Neuronal stem cell (in vitro differentiated cells): ENCODE measurements at regions not wholly inside any gene's neighbourhood (a gene's known extent, or its start where the extent isn't known, plus 50 kb on each side); places are given as distances from the start of the nearest gene placed in this dataset.

Experiments used
- DNase-seq: peaks from one replicate; pipeline ENCODE4 v3.0.0-alpha.2; 2013; ENCODE audit warnings: low spot score
- H2AFZ ChIP-seq: one replicate; pipeline ENCODE4 v1.6.1; 2013; ENCODE audit warnings: mild to moderate bottlenecking, low read length, inconsistent platforms
- H2AK5ac ChIP-seq: 2 replicates; pipeline ENCODE4 v1.6.1; 2013; ENCODE audit warnings: low read depth, mild to moderate bottlenecking, inconsistent platforms, low read length, moderate library complexity, mixed read lengths
- H2BK120ac ChIP-seq: 2 replicates; pipeline ENCODE4 v1.6.1; 2013; ENCODE audit warnings: low read depth, mild to moderate bottlenecking, inconsistent platforms, low read length, moderate library complexity, mixed read lengths
- H2BK12ac ChIP-seq: one replicate; pipeline ENCODE4 v1.6.1; 2013; ENCODE audit warnings: low read length, inconsistent platforms
- H2BK15ac ChIP-seq: 2 replicates; pipeline ENCODE4 v1.6.1; 2013; ENCODE audit warnings: mild to moderate bottlenecking, low read length, inconsistent platforms, mixed read lengths
- H2BK5ac ChIP-seq: one replicate; pipeline ENCODE4 v1.6.1; 2013; ENCODE audit warnings: inconsistent platforms, mild to moderate bottlenecking, low read length, moderate library complexity
- H3K14ac ChIP-seq: one replicate; pipeline ENCODE4 v1.6.1; 2013; ENCODE audit warnings: low read length, inconsistent platforms
- H3K18ac ChIP-seq: 2 replicates; pipeline ENCODE4 v1.6.1; 2013; ENCODE audit warnings: low read length, inconsistent platforms
- H3K23ac ChIP-seq: 2 replicates; pipeline ENCODE4 v1.6.1; 2013; ENCODE audit warnings: low read depth, mild to moderate bottlenecking, mixed read lengths, low read length, inconsistent platforms; ENCODE audit not compliant: poor library complexity
- H3K27ac ChIP-seq: replicated peaks from 3 replicates; pipeline ENCODE4 v1.5.1; 2013; ENCODE audit warnings: low read length, inconsistent platforms
- H3K27me3 ChIP-seq, 3 experiments: 2 replicates each; pipeline ENCODE4 v1.6.1; 2013; ENCODE audit warnings: low read length in 3 of 3, mild to moderate bottlenecking in 2 of 3, inconsistent platforms in 1 of 3, low read depth in 1 of 3, mixed read lengths in 1 of 3, moderate library complexity in 1 of 3; ENCODE audit not compliant: control insufficient read depth in 3 of 3, insufficient read depth in 3 of 3
- H3K36me3 ChIP-seq, 2 donors: replicated peaks in 1 of 2; 2 replicates each; pipeline ENCODE4 v1.6.1; 2013; ENCODE audit warnings: low read length in 2 of 2; ENCODE audit not compliant: control insufficient read depth in 2 of 2, insufficient read depth in 2 of 2
- H3K4ac ChIP-seq: 2 replicates; pipeline ENCODE4 v1.6.1; 2013; ENCODE audit warnings: inconsistent platforms, mild to moderate bottlenecking, low read length, moderate library complexity
- H3K4me1 ChIP-seq, 2 donors: 1 replicate in 1 of 2; 2 replicates in 1 of 2; pipeline ENCODE4 v1.6.1; 2013; ENCODE audit warnings: low read length in 2 of 2, low read depth in 1 of 2; ENCODE audit not compliant: control insufficient read depth in 2 of 2, insufficient read depth in 1 of 2
- H3K4me2 ChIP-seq: one replicate; pipeline ENCODE4 v1.6.1; 2013; ENCODE audit warnings: mild to moderate bottlenecking, low read length, inconsistent platforms; ENCODE audit not compliant: insufficient read depth, poor library complexity, severe bottlenecking
- H3K4me3 ChIP-seq, 2 donors: 2 replicates each; pipeline ENCODE4 v1.5.1; 2013; ENCODE audit warnings: low read length in 2 of 2, mild to moderate bottlenecking in 2 of 2, inconsistent platforms in 1 of 2, moderate library complexity in 1 of 2
- H3K79me1 ChIP-seq: one replicate; pipeline ENCODE4 v1.6.1; 2013; ENCODE audit warnings: low read depth, mild to moderate bottlenecking, inconsistent platforms, low read length, moderate library complexity
- H3K9ac ChIP-seq: one replicate; pipeline ENCODE4 v1.6.1; 2013; ENCODE audit warnings: mild to moderate bottlenecking, low read depth, low read length, inconsistent platforms; ENCODE audit not compliant: poor library complexity
- H3K9me3 ChIP-seq, 2 donors: replicated peaks in 1 of 2; 2 replicates each; pipeline versions ENCODE3 to v1.6.1; 2013; ENCODE audit warnings: low read length in 2 of 2, mild to moderate bottlenecking in 2 of 2, inconsistent platforms in 1 of 2, low read depth in 1 of 2, mixed read lengths in 1 of 2, moderate library complexity in 1 of 2; ENCODE audit not compliant: control insufficient read depth in 2 of 2, insufficient read depth in 1 of 2
- H4K8ac ChIP-seq: one replicate; pipeline ENCODE4 v1.6.1; 2013; ENCODE audit warnings: low read depth, mild to moderate bottlenecking, inconsistent platforms, low read length, moderate library complexity
- H4K91ac ChIP-seq: one replicate; pipeline ENCODE4 v1.6.1; 2013; ENCODE audit warnings: low read length, low read depth, mild to moderate bottlenecking, inconsistent platforms; ENCODE audit not compliant: poor library complexity
- WGBS, 2 donors: extraction: QIAGEN DNeasy Blood & Tissue Kit; methylation state at CpG; one replicate each; pipeline ENCODE4 v1.1.7; 2013; ENCODE audit warnings: missing lambda C conversion rate in 2 of 2, mixed read lengths in 1 of 2; ENCODE audit not compliant: insufficient read length in 2 of 2, insufficient replicate concordance in 1 of 2; ENCODE audit errors: extremely low coverage in 2 of 2; 5-methylcytosine and 5-hydroxymethylcytosine counted together

DNA sequence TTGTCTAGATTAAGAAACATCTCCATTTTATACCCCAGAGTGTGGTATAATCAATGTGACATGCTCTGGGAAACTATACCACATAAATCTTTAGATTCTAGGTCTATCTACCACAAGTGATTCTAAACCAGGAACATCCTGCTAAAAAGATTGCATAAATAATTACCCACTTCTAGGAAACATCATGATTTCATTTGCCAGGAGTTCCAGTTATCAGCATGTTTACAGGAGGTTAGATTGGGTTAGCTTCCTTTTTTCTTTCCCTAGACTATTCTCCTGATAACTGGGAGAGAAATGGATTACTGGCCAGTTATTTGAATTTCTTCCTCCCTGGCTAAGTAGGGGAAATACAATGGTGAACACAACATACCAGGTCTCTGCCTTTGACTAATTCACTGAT is 230.3 kb upstream of the BOD1L1 start:
- no peaks in the 10 kb centered on the region for H3K27me3 ChIP-seq
- no peak overlapping the region for H2AK5ac ChIP-seq
- H4K91ac ChIP-seq: no peak overlapping the region
- H3K4ac ChIP-seq: no peak overlapping the region
- H3K9ac ChIP-seq: no peak overlapping the region
- H3K4me1 ChIP-seq: peaks cover 0 to 11% of the 10 kb centered on the region in 2 donors
- no peak overlapping the region for H2BK12ac ChIP-seq
- no peak overlapping the region for H2BK15ac ChIP-seq
- H2BK120ac ChIP-seq: no peak overlapping the region
- no peak overlapping the region for H3K14ac ChIP-seq
- H4K8ac ChIP-seq: no peak overlapping the region
- no peak overlapping the region for H3K4me2 ChIP-seq
- H3K4me3 ChIP-seq: no peak overlapping the region
- no peaks in the 10 kb centered on the region for H3K79me1 ChIP-seq
- peaks cover 0 to 3% of the 10 kb centered on the region in 2 donors for H3K9me3 ChIP-seq
- no peaks in the 10 kb centered on the region for H3K36me3 ChIP-seq
- no peak overlapping the region for H3K18ac ChIP-seq
- H2AFZ ChIP-seq: no peak overlapping the region
- H3K23ac ChIP-seq: no peak overlapping the region
- DNase-seq: no peak
- H2BK5ac ChIP-seq: no peak overlapping the region
- H3K27ac ChIP-seq: no peak overlapping the region

DNA sequence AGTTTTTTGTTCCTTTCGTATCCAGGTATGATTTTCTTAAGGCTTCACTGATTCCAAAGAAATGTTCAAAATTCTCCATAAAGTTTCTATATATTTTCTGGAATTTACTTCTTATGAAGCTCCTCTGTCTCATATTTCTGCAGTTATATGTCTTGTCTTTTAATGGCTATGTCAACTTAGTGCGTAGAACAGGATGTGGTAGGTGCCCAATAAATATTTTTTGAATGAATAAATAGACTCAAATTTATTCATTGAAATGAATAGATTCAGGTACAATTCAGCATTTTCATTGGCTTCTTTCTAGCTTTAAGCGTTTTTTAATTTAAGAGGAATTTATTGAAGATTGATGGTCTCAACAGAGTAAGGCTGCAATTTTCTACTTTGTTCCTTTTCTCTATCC is 231.9 kb upstream of the BOD1L1 start:
- no peak overlapping the region for H3K27ac ChIP-seq
- no peak overlapping the region for H3K23ac ChIP-seq
- no CpG with 5 or more reads among the region's 3 CpGs for WGBS, 2 donors

DNA sequence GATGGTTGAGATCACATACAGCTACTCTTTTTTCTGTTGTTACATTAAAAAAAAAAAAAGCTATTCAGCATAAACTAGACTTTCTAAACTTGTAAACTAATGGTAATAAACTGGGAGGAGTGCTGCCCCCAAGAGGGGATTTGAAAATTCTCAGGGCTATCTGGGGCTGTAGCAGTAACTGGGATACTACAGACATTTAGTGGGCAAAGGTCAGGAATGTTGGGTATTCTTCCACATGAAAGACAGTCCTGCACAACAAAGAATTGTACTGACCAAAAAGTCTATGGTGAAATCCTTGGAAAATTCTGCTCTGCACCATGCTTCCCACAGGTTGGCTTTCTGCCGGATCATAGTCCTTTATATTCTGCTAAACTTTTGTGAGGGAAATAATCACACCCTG is 232.6 kb upstream of the BOD1L1 start:
- H3K4ac ChIP-seq: no peak overlapping the region
- no CpG with 5 or more reads among the region's 1 CpG for WGBS, 2 donors
- no peak overlapping the region for H3K18ac ChIP-seq
- H3K4me2 ChIP-seq: no peak overlapping the region
- H3K4me3 ChIP-seq: no peak overlapping the region
- peaks cover 0 to 11% of the 10 kb centered on the region in 2 donors for H3K4me1 ChIP-seq
- H2BK15ac ChIP-seq: no peak overlapping the region
- H2BK12ac ChIP-seq: no peak overlapping the region
- H3K9ac ChIP-seq: no peak overlapping the region
- no peak overlapping the region for H2AK5ac ChIP-seq
- H3K27me3 ChIP-seq: no peaks in the 10 kb centered on the region
- H2BK5ac ChIP-seq: no peak overlapping the region
- H3K79me1 ChIP-seq: no peaks in the 10 kb centered on the region
- H3K27ac ChIP-seq: no peak overlapping the region
- H2BK120ac ChIP-seq: no peak overlapping the region
- no peak overlapping the region for H4K8ac ChIP-seq
- H3K9me3 ChIP-seq: peaks cover 0 to 3% of the 10 kb centered on the region in 2 donors
- DNase-seq: peak; percentile 6
- no peak overlapping the region for H4K91ac ChIP-seq
- H2AFZ ChIP-seq: no peak overlapping the region
- H3K14ac ChIP-seq: no peak overlapping the region
- H3K23ac ChIP-seq: no peak overlapping the region
- no peaks in the 10 kb centered on the region for H3K36me3 ChIP-seq

More for the DNA sequence above, 231.9 kb upstream of the BOD1L1 start:
- H2AK5ac ChIP-seq: no peak overlapping the region
- no peak for DNase-seq
- no peak overlapping the region for H2BK12ac ChIP-seq
- H3K4me2 ChIP-seq: no peak overlapping the region
- H2AFZ ChIP-seq: no peak overlapping the region
- no peak overlapping the region for H3K9ac ChIP-seq
- H3K14ac ChIP-seq: no peak overlapping the region
- H2BK120ac ChIP-seq: no peak overlapping the region
- H3K9me3 ChIP-seq: peaks cover 0 to 3% of the 10 kb centered on the region in 2 donors
- peaks cover 0 to 11% of the 10 kb centered on the region in 2 donors for H3K4me1 ChIP-seq
- no peak overlapping the region for H4K91ac ChIP-seq
- H3K36me3 ChIP-seq: no peaks in the 10 kb centered on the region
- no peak overlapping the region for H3K18ac ChIP-seq
- H3K27me3 ChIP-seq: no peaks in the 10 kb centered on the region
- H3K79me1 ChIP-seq: no peaks in the 10 kb centered on the region
- no peak overlapping the region for H4K8ac ChIP-seq
- no peak overlapping the region for H2BK5ac ChIP-seq
- no peak overlapping the region for H3K4me3 ChIP-seq
- H3K4ac ChIP-seq: no peak overlapping the region
- no peak overlapping the region for H2BK15ac ChIP-seq

DNA sequence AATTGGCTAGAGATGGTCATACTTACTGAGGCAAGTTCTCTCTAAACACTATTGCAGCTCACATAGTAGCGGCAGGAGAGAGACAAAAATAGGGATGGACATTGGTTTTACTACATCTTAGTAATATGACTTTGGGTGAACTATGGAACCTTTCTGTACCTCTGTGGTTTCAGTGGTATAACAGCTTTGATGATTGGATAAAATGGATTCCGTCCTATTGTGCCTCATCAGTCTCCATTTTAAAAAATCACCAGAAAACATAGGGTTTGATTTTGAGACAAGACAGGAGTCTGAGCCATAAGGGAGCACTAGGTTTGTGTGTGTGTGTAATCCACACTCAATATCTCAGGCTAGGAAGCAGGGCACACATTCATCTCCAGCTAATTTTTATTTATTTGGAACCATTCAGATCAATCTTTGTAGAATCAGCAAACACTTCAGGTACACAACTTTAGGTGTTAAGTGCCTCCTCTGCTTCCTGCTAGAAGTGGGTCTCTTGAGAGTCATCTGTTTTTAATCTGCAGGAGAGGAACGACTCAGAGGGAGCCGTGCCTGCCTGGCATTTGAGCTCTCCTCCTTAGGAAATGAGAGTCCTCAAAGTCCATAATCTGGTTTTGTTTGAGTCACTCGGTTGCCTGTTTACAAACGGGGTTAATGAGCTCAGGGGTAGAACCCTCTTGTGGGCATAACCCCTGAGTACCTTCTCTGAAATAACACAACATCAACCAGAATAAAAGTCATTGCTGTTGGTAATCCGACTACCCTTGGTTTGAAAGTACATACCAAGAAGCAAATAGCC is 238.5 kb upstream of the BOD1L1 start:
- Histone ChIP-seq H3K79me1 (no peaks in the 10 kb centered on the region), H3K9ac (no peak overlapping the region), H2BK12ac (no peak overlapping the region), H2BK15ac (no peak overlapping the region), H3K4me2 (no peak overlapping the region), H2AK5ac (no peak overlapping the region), H2BK120ac (no peak overlapping the region), H3K27me3 (no peaks in the 10 kb centered on the region), H3K4ac (no peak overlapping the region), H3K36me3 (no peaks in the 10 kb centered on the region), H2BK5ac (no peak overlapping the region), H4K8ac (no peak overlapping the region), H3K27ac (no peak overlapping the region), H3K18ac (no peak overlapping the region), H3K9me3 (peaks cover 0 to 3% of the 10 kb centered on the region in 2 donors), H3K23ac (no peak overlapping the region), H4K91ac (no peak overlapping the region), H2AFZ (no peak overlapping the region), H3K4me1 (no peaks in the 10 kb centered on the region), H3K14ac (no peak overlapping the region), H3K4me3 (no peak overlapping the region)
- no CpG with 5 or more reads among the region's 7 CpGs for WGBS, 2 donors
- no peak for DNase-seq
